HK-2 (cell line): ENCODE measurements at regions not wholly inside any gene's neighbourhood (a gene's known extent, or its start where the extent isn't known, plus 50 kb on each side); places are given as distances from the start of the nearest gene placed in this dataset.

Experiments used
- DNase-seq: peaks from one replicate; pipeline ENCODE4 v3.0.0-alpha.2; 2018; ENCODE audit not compliant: unreplicated experiment

- no peak for DNase-seq
Observed at GRCh38 chrX:13147733-13148132, 103.3 kb upstream of the FAM9C start.

- no peak for DNase-seq
Observed at GRCh38 chrX:13147147-13147546, 102.7 kb upstream of the FAM9C start.

GRCh38 chrX:13144927-13145655 lies 100.7 kb upstream of the FAM9C start:
- DNase-seq, result no peak

GRCh38 chrX:13142891-13143290 lies 98.5 kb upstream of the FAM9C start:
- DNase-seq, result no peak

GRCh38 chrX:13140007-13140406 lies 95.6 kb upstream of the FAM9C start:
- no peak for DNase-seq

GRCh38 chrX:13131396-13132137 lies 87.1 kb upstream of the FAM9C start:
- DNase-seq, result no peak

GRCh38 chrX:13130816-13131215 lies 86.4 kb upstream of the FAM9C start:
- no peak for DNase-seq

- DNase-seq, result no peak
Observed at GRCh38 chrX:13128104-13128503, 83.7 kb upstream of the FAM9C start.

- no peak for DNase-seq
Observed at GRCh38 chrX:13126775-13127174, 82.4 kb upstream of the FAM9C start.

- no peak for DNase-seq
Observed at GRCh38 chrX:13125188-13125587, 80.8 kb upstream of the FAM9C start.

GRCh38 chrX:13123857-13124345 lies 79.5 kb upstream of the FAM9C start:
- no peak for DNase-seq

GRCh38 chrX:13123247-13123856 lies 78.9 kb upstream of the FAM9C start:
- no peak for DNase-seq

- DNase-seq, result no peak
Observed at GRCh38 chrX:13121020-13121555, 76.7 kb upstream of the FAM9C start.

GRCh38 chrX:13120017-13120416 lies 75.6 kb upstream of the FAM9C start:
- DNase-seq, result no peak

- DNase-seq, result no peak
Observed at GRCh38 chrX:13119386-13119785, 75.0 kb upstream of the FAM9C start.

- DNase-seq, result no peak
Observed at GRCh38 chrX:13115146-13115855, 70.9 kb upstream of the FAM9C start.

GRCh38 chrX:13112499-13112898 lies 68.1 kb upstream of the FAM9C start:
- no peak for DNase-seq

GRCh38 chrX:13110433-13111324 lies 66.3 kb upstream of the FAM9C start:
- DNase-seq, result no peak

- DNase-seq, result no peak
Observed at GRCh38 chrX:13109817-13110216, 65.4 kb upstream of the FAM9C start.

GRCh38 chrX:13103914-13104274 lies 59.5 kb upstream of the FAM9C start:
- no peak for DNase-seq
